Activated naive CD8-positive, alpha-beta T cell treated with anti-CD3 and anti-CD28 coated beads, Interleukin-2, amount 50 U/mL, for 24 hours (primary cell): ENCODE measurements at regions not wholly inside any gene's neighbourhood (a gene's known extent, or its start where the extent isn't known, plus 50 kb on each side); places are given as distances from the start of the nearest gene placed in this dataset.

Experiments used
- ATAC-seq: fragments of 150-1000 bp; cut with Tn5 transposase; one replicate; pipeline ENCODE4 v1.10.0; 2021
- DNase-seq: peaks from one replicate; pipeline ENCODE4 v3.0.0; 2021
- H3K27ac Mint-ChIP-seq: one replicate; pipeline ENCODE4 v1.8.0; 2021; ENCODE audit warnings: mild to moderate bottlenecking, mixed read lengths
- H3K27me3 Mint-ChIP-seq: one replicate; pipeline ENCODE4 v1.8.0; 2021; ENCODE audit warnings: mixed read lengths
- H3K36me3 Mint-ChIP-seq: one replicate; pipeline ENCODE4 v1.8.0; 2021; ENCODE audit warnings: low read depth, mixed read lengths
- H3K4me1 Mint-ChIP-seq: one replicate; pipeline ENCODE4 v1.8.0; 2021; ENCODE audit warnings: mixed read lengths
- H3K4me3 Mint-ChIP-seq: one replicate; pipeline ENCODE4 v1.8.0; 2021; ENCODE audit warnings: mild to moderate bottlenecking, moderate library complexity, mixed read lengths
- H3K9me3 Mint-ChIP-seq: one replicate; pipeline ENCODE4 v1.8.0; 2021; ENCODE audit warnings: mixed read lengths

DNA sequence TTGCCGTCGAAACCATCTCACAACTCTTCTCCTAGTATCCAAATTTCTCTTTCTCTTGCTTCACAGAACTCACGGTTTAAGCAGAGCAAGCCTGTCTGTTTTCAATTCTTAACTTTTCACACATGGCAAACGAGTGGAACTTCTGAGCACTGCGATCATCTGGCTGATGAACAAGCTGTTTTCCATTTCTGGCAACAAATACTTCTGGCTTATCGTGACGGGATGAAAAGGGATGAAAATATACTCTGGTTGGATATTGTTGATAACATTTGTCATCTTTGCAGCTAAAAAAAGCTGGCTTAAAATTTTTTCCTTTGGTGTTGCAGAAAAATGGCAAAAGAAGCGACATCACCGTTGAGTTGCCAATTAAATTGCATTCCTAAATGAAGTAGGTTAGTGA is 515.2 kb upstream of the JARID2 start:
- H3K36me3 Mint-ChIP-seq = peaks cover 19% of the 10 kb centered on the region
- ATAC-seq = no peak
- H3K27ac Mint-ChIP-seq = peak overlapping the region; percentile 97
- no peak overlapping the region for H3K4me3 Mint-ChIP-seq
- H3K9me3 Mint-ChIP-seq = peaks cover 4% of the 10 kb centered on the region
- H3K4me1 Mint-ChIP-seq = peaks cover 91% of the 10 kb centered on the region
- H3K27me3 Mint-ChIP-seq = no peaks in the 10 kb centered on the region
- DNase-seq = no peak

DNA sequence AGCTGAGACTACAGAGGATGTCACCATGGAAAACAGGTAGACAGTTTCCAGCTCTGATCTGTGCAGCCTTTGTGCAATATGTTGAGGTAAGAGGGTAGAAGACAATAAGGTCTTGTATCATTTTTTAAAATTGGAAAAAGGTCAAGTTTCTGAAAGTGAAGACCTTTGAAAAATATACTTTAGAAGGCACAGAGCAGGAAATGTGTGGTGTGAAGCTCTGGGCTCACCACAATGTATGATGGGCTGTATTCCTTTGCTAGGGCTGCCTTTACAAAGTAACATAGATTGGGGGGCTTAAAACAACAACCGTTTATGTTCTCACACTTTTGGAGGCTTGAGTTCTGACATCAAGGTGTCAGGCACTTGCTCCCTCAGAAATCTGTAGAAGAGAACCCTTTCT is 514.3 kb upstream of the JARID2 start:
- peaks cover 8% of the 10 kb centered on the region for H3K9me3 Mint-ChIP-seq
- no peak for DNase-seq
- H3K4me3 Mint-ChIP-seq = peak overlapping the region; percentile 66
- H3K4me1 Mint-ChIP-seq = peaks cover 98% of the 10 kb centered on the region
- H3K36me3 Mint-ChIP-seq = peaks cover 22% of the 10 kb centered on the region
- ATAC-seq = peak; percentile 2
- no peaks in the 10 kb centered on the region for H3K27me3 Mint-ChIP-seq
- H3K27ac Mint-ChIP-seq = peak overlapping the region; percentile 97

DNA sequence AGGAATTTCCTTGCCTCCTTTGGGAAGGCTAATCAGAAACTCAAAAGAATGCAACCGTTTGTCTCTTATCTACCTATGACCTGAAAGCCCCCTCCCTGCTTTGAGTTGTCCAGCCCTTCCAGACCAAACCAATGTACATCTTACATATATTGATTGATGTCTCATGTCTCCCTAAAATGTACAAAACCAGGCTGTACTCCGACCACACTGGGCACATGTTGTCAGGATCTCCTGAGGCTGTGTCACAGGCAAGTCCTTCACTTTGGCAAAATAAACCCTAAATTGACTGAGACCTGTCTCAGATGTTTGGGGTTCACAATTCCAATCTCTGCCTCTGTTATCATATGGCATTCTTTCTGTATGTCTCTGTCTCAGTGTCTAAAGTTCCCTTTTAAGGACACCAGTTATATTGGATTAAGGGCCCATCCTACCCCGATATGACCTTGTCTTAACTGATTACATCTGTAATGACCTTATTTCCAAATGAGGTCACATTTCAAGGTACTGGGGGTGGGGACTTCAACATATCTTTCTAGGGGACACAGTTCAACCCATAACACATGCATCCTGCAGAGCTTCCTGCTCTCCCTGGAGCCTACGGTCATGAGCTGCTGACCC is 513.5 kb upstream of the JARID2 start:
- ATAC-seq (no peak), DNase-seq (no peak)
- H3K27me3 Mint-ChIP-seq = no peaks in the 10 kb centered on the region
- peaks cover 19% of the 10 kb centered on the region for H3K36me3 Mint-ChIP-seq
- peak overlapping the region; percentile 66 for H3K4me3 Mint-ChIP-seq
- peaks cover 100% of the 10 kb centered on the region for H3K4me1 Mint-ChIP-seq
- H3K9me3 Mint-ChIP-seq = peaks cover 8% of the 10 kb centered on the region
- peak overlapping the region; percentile 97 for H3K27ac Mint-ChIP-seq

DNA sequence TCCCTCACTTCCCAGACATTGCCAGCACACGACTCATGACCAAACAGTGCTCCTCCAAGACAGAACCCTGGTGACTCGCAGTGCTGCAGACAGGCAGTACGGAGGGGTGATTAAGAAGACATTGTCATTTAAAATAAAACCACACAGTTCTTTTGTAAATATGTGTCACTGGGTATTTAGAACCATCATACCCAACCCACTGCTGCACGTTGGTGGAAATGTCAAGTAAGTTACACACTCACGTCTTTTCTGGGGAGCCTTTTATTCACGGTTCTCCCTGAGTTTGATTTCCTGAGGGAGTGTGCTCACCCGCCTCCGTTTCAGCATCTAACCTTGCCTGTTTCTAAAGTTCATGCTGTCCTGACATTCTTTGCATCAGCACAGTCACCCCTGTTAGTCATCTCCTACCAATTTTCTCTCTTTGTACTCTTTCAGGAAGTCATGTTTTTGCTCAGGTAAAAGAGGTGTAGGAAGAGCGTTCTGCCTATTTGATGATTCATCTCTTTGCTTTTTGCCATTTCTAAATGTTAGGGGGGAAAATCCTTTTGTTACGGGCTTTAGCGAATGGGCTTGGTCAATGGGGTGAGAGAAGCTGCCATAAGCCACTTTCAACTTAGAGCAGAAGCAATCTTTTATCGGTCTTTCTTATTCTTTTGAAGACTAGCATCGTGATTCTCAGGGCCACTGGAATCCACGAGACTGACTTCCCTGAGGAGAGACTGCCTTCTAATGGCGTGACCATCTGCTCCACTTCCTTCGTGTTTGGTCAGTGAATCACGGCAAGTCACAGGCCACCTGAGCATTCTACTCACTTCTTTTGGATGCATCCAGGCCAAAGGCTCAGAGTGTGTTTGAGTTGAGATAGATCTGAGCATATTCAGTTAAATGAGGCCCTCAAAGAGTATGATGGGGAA is 512.8 kb upstream of the JARID2 start:
- DNase-seq (peak; percentile 61), ATAC-seq (peak; percentile 78)
- Mint-ChIP-seq H3K27me3 (no peaks in the 10 kb centered on the region), H3K27ac (peak overlapping the region; percentile 97), H3K4me1 (peaks cover 99% of the 10 kb centered on the region), H3K9me3 (peaks cover 3% of the 10 kb centered on the region), H3K36me3 (peaks cover 19% of the 10 kb centered on the region), H3K4me3 (peak overlapping the region; percentile 66)

DNA sequence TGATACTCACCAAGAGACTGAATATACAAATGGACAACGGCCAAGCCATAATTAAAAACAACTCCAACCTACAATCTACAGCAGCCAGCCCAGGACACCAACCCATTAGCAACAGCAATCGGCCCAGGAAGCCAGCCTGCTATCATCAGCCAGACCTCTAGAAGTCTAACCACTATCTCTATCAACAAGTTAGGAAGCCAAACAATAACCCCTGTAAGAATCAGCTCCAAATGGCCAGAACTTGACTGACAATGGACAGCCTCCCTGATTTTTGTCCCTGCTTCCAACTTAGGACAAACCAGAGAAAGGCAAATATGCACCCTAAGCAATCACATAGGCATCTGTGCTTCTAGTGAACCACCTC is 511.8 kb upstream of the JARID2 start:
- no peak for ATAC-seq
- Mint-ChIP-seq H3K27me3 (no peaks in the 10 kb centered on the region), H3K4me1 (peaks cover 99% of the 10 kb centered on the region), H3K36me3 (peaks cover 19% of the 10 kb centered on the region), H3K9me3 (peaks cover 3% of the 10 kb centered on the region), H3K4me3 (peak overlapping the region; percentile 66), H3K27ac (peak overlapping the region; percentile 97)
- DNase-seq = no peak

DNA sequence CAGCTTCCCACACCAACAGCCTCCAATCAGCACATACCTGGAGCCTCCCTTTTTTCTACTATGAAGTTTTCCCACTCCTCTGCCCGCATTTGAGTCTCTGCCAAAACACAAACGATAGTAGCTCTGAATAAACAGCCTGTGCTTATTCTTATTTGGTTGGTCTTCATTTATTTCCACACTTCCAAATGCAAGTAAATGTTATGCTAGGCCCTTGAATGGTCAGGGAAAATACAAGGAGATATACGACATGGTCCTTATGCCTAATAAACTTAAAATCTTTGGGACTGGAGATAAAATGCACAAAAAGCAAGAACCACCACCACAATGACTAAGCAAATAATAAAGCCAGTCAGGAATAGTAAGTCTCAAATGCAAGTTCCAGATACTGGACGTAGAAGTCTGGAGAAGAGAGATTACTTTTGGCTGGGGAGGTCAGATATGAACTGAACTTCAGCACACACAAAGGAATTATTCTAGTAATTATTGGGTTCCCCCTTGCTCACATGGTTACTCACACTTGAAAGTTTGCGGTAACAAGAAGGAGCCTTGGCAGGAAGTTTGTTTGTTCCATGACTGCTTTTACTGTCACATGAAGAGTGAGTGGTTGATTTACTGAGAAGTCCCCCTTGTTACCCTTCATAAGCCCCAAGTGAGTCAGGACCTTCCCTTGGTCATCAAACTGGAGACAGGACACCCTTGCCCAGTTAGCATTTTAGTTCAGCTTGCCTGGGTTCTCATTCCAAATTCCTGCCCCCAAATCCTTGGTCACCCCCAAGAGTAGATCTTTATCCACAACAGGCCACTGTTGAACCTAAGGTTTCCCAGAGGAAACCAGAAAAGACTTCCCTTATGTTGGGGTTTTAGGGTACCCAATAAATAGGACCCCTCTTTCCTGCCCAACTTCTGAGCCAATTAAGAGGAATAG is 511.2 kb upstream of the JARID2 start:
- no peak for DNase-seq
- ATAC-seq = peak; percentile 46
- peaks cover 99% of the 10 kb centered on the region for H3K4me1 Mint-ChIP-seq
- peaks cover 3% of the 10 kb centered on the region for H3K9me3 Mint-ChIP-seq
- H3K27me3 Mint-ChIP-seq = no peaks in the 10 kb centered on the region
- H3K4me3 Mint-ChIP-seq = peak overlapping the region; percentile 66
- H3K36me3 Mint-ChIP-seq = peaks cover 17% of the 10 kb centered on the region
- peak overlapping the region; percentile 97 for H3K27ac Mint-ChIP-seq

DNA sequence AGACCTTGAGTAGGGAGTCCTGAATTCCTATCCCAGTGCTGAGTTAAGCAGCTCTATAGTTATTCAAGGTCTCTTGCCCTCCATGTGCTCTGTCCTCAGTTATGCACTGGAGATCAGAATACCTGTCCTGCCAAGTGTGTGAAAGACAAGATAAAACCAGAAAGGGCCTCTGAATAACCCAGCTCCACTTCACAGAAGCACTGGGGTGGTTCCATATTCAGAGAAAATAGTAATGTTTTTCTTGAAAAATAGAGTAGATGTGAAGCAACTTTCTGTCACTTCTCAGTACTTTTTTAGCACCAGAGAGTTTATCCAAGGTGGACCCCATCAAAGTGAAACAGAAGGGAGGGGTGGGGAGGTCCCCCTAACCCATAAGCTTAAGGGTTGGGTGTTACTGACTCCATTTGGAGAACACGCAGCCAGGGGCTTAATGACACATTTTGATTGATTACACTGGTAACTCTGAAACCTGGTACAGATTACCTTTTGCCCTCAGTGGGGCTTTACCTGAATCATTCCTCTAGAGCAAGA is 509.8 kb upstream of the JARID2 start:
- DNase-seq (no peak), ATAC-seq (peak; percentile 4)
- peak overlapping the region; percentile 97 for H3K27ac Mint-ChIP-seq

DNA sequence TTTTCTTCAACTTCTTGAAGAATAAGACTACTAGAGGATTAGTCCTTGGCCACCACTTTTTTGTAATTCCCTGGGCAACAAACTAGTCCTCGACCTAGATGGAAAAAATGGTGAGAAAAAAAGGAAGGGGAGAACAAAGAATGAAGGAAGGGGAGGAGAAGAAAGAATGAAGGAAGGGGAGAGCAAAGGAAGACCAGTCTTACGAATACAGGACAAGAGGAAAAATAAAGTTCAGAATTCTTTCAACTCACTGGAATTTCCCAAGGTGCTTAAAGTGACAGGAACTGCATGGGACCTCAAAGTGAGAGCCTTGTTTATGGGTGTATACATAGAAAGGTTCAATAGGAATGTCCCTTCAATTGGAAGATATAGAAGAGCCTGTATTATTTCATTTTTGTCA is 509.3 kb upstream of the JARID2 start:
- Mint-ChIP-seq H3K27me3 (no peaks in the 10 kb centered on the region), H3K4me1 (peaks cover 91% of the 10 kb centered on the region), H3K4me3 (peak overlapping the region; percentile 52), H3K9me3 (peaks cover 13% of the 10 kb centered on the region), H3K36me3 (peaks cover 16% of the 10 kb centered on the region), H3K27ac (peak overlapping the region; percentile 97)
- ATAC-seq = no peak
- no peak for DNase-seq

More for the DNA sequence above, 509.8 kb upstream of the JARID2 start:
- H3K9me3 Mint-ChIP-seq = peaks cover 10% of the 10 kb centered on the region
- H3K4me1 Mint-ChIP-seq = peaks cover 95% of the 10 kb centered on the region
- H3K36me3 Mint-ChIP-seq = peaks cover 17% of the 10 kb centered on the region
- H3K4me3 Mint-ChIP-seq = peak overlapping the region; percentile 52
- H3K27me3 Mint-ChIP-seq = no peaks in the 10 kb centered on the region

DNA sequence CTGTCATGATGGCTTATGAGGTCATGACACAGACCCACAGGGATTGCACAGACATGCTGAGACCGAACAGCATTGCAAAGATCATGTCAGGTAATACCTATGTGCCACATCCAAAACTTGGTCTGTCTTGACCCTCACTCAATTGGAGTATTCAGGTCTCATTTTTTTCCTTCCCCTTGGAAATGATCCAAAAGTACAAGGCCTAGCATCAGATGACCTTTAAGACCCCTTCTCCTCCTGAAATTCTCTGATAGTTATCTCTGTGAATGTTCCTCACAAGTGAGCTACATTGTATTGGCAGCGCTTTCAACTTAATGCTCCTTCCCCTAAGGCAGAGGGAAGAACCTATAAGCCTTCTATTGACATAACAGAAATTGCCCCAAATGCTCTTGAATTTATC is 507.4 kb upstream of the JARID2 start:
- Mint-ChIP-seq H3K27me3 (no peaks in the 10 kb centered on the region), H3K27ac (peak overlapping the region; percentile 41), H3K4me1 (peaks cover 91% of the 10 kb centered on the region), H3K4me3 (no peak overlapping the region), H3K9me3 (peaks cover 13% of the 10 kb centered on the region), H3K36me3 (peaks cover 18% of the 10 kb centered on the region)
- ATAC-seq (no peak), DNase-seq (no peak)

DNA sequence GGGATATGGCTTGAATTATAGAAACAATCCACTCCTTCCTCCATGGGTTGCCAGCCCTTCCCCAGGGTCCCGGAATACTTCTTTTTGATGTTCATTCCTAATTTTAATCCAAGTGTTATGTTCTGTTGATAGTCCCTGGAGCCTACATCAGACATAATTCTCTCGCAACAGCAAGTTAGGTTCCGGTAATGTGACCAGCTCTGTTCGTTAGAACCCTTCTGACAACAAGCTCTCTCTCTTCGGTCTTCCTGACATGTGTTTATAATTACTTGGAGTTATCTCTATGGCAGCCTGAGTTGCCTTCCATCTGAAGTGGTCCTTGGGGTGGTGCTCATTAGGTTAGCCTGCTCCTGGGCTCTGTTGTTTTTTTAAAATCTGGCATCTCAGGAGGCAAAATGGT is 506.9 kb upstream of the JARID2 start:
- DNase-seq (no peak), ATAC-seq (no peak)
- Mint-ChIP-seq H3K27me3 (no peaks in the 10 kb centered on the region), H3K36me3 (peaks cover 18% of the 10 kb centered on the region), H3K9me3 (peaks cover 14% of the 10 kb centered on the region), H3K27ac (peak overlapping the region; percentile 65), H3K4me1 (peaks cover 91% of the 10 kb centered on the region), H3K4me3 (no peak overlapping the region)

DNA sequence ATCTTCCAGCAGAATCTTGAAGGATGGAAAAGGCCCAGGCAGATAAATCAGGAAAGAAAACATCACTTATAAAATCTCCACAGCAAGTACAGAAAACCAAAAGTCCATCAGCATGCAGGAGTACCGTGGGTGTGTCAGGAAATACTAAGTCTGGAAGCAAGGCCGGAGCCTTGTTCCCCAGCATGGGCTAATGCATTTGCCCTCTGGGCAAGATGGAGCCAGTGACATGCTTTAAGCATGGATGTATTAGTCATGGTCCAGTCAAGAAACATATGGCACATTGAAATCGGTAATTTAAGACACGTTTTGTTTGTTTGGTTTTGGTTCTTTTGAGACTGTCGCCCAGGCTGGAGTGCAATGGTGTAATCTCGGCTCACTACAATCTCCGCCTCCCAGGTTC is 506.0 kb upstream of the JARID2 start:
- H3K27me3 Mint-ChIP-seq = no peaks in the 10 kb centered on the region
- ATAC-seq = no peak
- peak overlapping the region; percentile 46 for H3K27ac Mint-ChIP-seq
- peaks cover 91% of the 10 kb centered on the region for H3K4me1 Mint-ChIP-seq
- no peak for DNase-seq
- H3K36me3 Mint-ChIP-seq = peaks cover 18% of the 10 kb centered on the region
- no peak overlapping the region for H3K4me3 Mint-ChIP-seq
- peaks cover 17% of the 10 kb centered on the region for H3K9me3 Mint-ChIP-seq

DNA sequence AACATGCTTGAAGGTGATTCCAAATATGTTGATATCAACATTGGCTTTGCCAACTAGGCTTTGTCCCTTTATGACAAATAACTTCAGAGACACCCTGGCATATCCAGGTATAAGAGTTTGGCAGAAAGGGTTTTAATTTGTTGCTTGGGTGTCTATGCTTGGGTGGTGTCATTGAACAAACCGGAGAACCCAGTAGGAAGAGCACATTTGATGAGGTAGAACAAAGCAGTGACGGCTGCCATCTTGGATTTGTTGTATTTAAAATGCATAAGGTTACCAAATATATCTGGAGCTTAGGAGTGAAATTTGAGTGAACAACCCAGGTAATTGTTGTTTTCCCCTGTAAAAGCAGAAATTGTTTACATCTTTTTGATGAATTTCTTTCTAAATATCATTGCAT is 503.7 kb upstream of the JARID2 start:
- Mint-ChIP-seq H3K27me3 (no peaks in the 10 kb centered on the region), H3K36me3 (peaks cover 22% of the 10 kb centered on the region), H3K27ac (peak overlapping the region; percentile 93), H3K9me3 (peaks cover 27% of the 10 kb centered on the region), H3K4me1 (peaks cover 86% of the 10 kb centered on the region), H3K4me3 (no peak overlapping the region)
- no peak for DNase-seq
- ATAC-seq = no peak

DNA sequence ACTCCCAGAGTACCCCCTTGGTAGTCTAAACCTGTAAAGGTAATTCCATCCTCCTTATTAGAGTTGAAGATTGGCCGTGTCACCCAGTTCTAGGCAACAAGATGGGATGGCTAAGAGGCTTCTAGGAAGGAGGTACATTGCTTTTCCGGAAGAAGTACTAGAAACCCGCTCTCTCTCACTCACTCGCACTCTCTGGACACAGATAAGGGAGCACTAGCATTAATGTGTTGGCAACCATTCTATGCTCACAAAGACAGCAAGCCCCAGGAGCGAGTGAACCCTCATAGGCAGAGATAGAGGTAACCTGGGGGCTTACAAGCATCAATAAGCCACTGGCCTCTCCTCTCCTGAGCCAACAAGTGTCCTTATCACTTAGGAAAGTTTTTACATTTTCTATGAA is 503.2 kb upstream of the JARID2 start:
- H3K36me3 Mint-ChIP-seq = peaks cover 22% of the 10 kb centered on the region
- H3K4me1 Mint-ChIP-seq = peaks cover 86% of the 10 kb centered on the region
- H3K9me3 Mint-ChIP-seq = peaks cover 27% of the 10 kb centered on the region
- H3K4me3 Mint-ChIP-seq = no peak overlapping the region
- no peak for ATAC-seq
- peak overlapping the region; percentile 93 for H3K27ac Mint-ChIP-seq
- no peaks in the 10 kb centered on the region for H3K27me3 Mint-ChIP-seq
- no peak for DNase-seq

DNA sequence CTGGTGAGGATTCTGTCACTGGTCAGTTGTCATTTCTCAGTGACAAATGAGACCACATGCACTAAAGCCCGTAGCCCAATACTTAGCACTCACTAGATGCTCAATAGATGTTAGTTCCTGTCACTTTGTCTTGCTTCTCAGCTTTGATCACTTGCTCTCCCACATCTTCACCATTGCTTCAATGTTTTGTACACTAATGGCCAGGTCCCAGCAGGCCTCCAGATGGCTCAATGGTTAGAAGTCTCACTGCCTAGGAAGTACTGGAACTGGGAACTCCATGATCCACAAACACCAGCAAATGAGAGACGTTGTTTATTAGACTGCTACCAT is 502.8 kb upstream of the JARID2 start:
- no peaks in the 10 kb centered on the region for H3K27me3 Mint-ChIP-seq
- peak overlapping the region; percentile 93 for H3K27ac Mint-ChIP-seq
- H3K36me3 Mint-ChIP-seq = peaks cover 22% of the 10 kb centered on the region
- ATAC-seq (no peak), DNase-seq (no peak)
- H3K4me1 Mint-ChIP-seq = peaks cover 87% of the 10 kb centered on the region
- H3K4me3 Mint-ChIP-seq = peak overlapping the region; percentile 44
- H3K9me3 Mint-ChIP-seq = peaks cover 27% of the 10 kb centered on the region
